GF-D8 (cell line): ENCODE measurements at regions not wholly inside any gene's neighbourhood (a gene's known extent, or its start where the extent isn't known, plus 50 kb on each side); places are given as distances from the start of the nearest gene placed in this dataset.
"Not testable (repeated sequence)": the region's sequence is repeated elsewhere in the genome, so short reads cannot be mapped to it uniquely, and the experiment has no call there.

Source experiments
- DNase-seq: peaks from one replicate; lab custom pipeline; 2025; lab: John Stamatoyannopoulos, UW

- DNase-seq, result no peak
Observed at GRCh38 chr20:23151885-23152284, 65.8 kb upstream of the CD93 start.

- DNase-seq, result no peak
Observed at GRCh38 chr20:23151008-23151703, 65.0 kb upstream of the CD93 start.

GRCh38 chr20:23150304-23151007, 64.3 kb upstream of the CD93 start:
- no peak for DNase-seq

- DNase-seq, result no peak
Observed at GRCh38 chr20:23149623-23150279, 63.6 kb upstream of the CD93 start.

- no peak for DNase-seq
Observed at GRCh38 chr20:23148731-23149570, 62.8 kb upstream of the CD93 start.

GRCh38 chr20:23147964-23148730, 62.0 kb upstream of the CD93 start:
- DNase-seq, result peak; percentile 28

GRCh38 chr20:23147647-23147963, 61.5 kb upstream of the CD93 start:
- DNase-seq, result no peak

GRCh38 chr20:23146857-23147637, 60.9 kb upstream of the CD93 start:
- DNase-seq, result no peak

- no peak for DNase-seq
Observed at GRCh38 chr20:23146181-23146580, 60.1 kb upstream of the CD93 start.

- no peak for DNase-seq
Observed at GRCh38 chr20:23145281-23145700, 59.2 kb upstream of the CD93 start.

- no peak for DNase-seq
Observed at GRCh38 chr20:23144856-23145255, 58.7 kb upstream of the CD93 start.

GRCh38 chr20:23143986-23144690, 58.0 kb upstream of the CD93 start:
- DNase-seq, result no peak

- DNase-seq, result peak; percentile 44
Observed at GRCh38 chr20:23143098-23143497, 57.0 kb upstream of the CD93 start.

- no peak for DNase-seq
Observed at GRCh38 chr20:23142162-23143050, 56.3 kb upstream of the CD93 start.

GRCh38 chr20:23141450-23142161, 55.5 kb upstream of the CD93 start:
- DNase-seq, result no peak

GRCh38 chr20:23140991-23141390, 54.9 kb upstream of the CD93 start:
- DNase-seq, result no peak

GRCh38 chr20:23139984-23140383, 53.9 kb upstream of the CD93 start:
- not testable (repeated sequence) for DNase-seq

GRCh38 chr20:23139524-23139923, 53.4 kb upstream of the CD93 start:
- DNase-seq, result peak; percentile 33
